K562 (cell line): ENCODE measurements at regions not wholly inside any gene's neighbourhood (a gene's known extent, or its start where the extent isn't known, plus 50 kb on each side); places are given as distances from the start of the nearest gene placed in this dataset.

Source experiments
- ATAC-seq: fragments of 200-7000 bp; cut with Tn5 transposase; 3 replicates; pipeline ENCODE4 v1.9.1; 2020; ENCODE audit warnings: moderate library complexity
- BruUV-seq: library from RNA; stranded (reverse); fragments of 400-500 nt; replicated peaks from 2 replicates; lab custom pipeline; 2021; lab: Mats Ljungman, UMichigan
- CTCF ChIA-PET: fragments of 300-600 bp; formaldehyde crosslinking; extraction: SDS; loops from one replicate; lab custom pipeline; 2021; ENCODE audit warnings: low intra/inter-chr PET ratio; lab: Yijun Ruan, JAX
- POLR2A ChIA-PET: fragments of 300-600, 350-650 bp; sonication (Branson Sonifier 250); formaldehyde crosslinking; extraction: SDS; loops from one replicate; lab custom pipeline; 2021; ENCODE audit warnings: antibody characterized with exemption, inconsistent platforms; lab: Yijun Ruan, JAX
- DNase-seq, 4 experiments: peaks; one replicate each; pipeline versions ENCODE4 v3.0.0 to v3.0.0-alpha.2; 2011 to 2018; ENCODE audit warnings: low spot score in 3 of 4, mixed read lengths in 3 of 4; ENCODE audit errors: extremely low read depth in 1 of 4
- FAIRE-seq: peaks from 2 replicates; lab custom pipeline; 2011; peaks lifted over from hg19 to GRCh38; lab: Jason Lieb, UNC
- H2AFZ ChIP-seq: 2 replicates; pipeline ENCODE4 v1.6.0; 2011; ENCODE audit warnings: low read depth, low read length, control low read depth, inconsistent platforms
- H3K27ac ChIP-seq: fragments of 200-600 bp; 3 replicates; pipeline ENCODE4 v1.8.0; 2011; ENCODE audit warnings: low read depth, mild to moderate bottlenecking, control low read depth, inconsistent platforms, low read length, moderate library complexity, mixed read lengths; ENCODE audit errors: extremely low read depth
- H3K27me3 ChIP-seq, 2 experiments: fragments of 300-600 bp in 1 of 2; 2 replicates in 1 of 2; 3 replicates in 1 of 2; pipeline versions ENCODE4 v1.6.0 to v1.8.0; 2011; ENCODE audit warnings: inconsistent platforms in 2 of 2, low read length in 2 of 2, mild to moderate bottlenecking in 1 of 2, mixed read lengths in 1 of 2, moderate library complexity in 1 of 2; ENCODE audit not compliant: control insufficient read depth in 2 of 2, insufficient read depth in 2 of 2
- H3K36me3 ChIP-seq: fragments of 300-600 bp; 3 replicates; pipeline ENCODE4 v1.8.0; 2011; ENCODE audit warnings: mild to moderate bottlenecking, low read length, inconsistent platforms; ENCODE audit not compliant: control insufficient read depth, insufficient read depth
- H3K4me1 ChIP-seq, 2 experiments: fragments of 200-600 bp in 1 of 2; replicated peaks in 1 of 2; 2 replicates in 1 of 2; 3 replicates in 1 of 2; pipeline versions ENCODE4 v1.5.1 to v1.8.0; 2011; ENCODE audit warnings: inconsistent platforms in 2 of 2, low read length in 2 of 2, mild to moderate bottlenecking in 1 of 2, mixed read lengths in 1 of 2, moderate library complexity in 1 of 2; ENCODE audit not compliant: control insufficient read depth in 2 of 2, insufficient read depth in 2 of 2
- H3K4me2 ChIP-seq: 2 replicates; pipeline ENCODE4 v1.6.1; 2011; ENCODE audit warnings: low read length, control low read depth, inconsistent platforms, mixed read lengths; ENCODE audit not compliant: insufficient read depth
- H3K4me3 ChIP-seq: fragments of 200-600 bp; sonication (generic), shearing (Covaris generic); 2 replicates; pipeline ENCODE4 v1.5.1; 2016; ENCODE audit warnings: control low read depth, inconsistent platforms
- H3K79me2 ChIP-seq: fragments of 200-600 bp; 3 replicates; pipeline ENCODE4 v1.8.0; 2011; ENCODE audit warnings: low read length, inconsistent platforms; ENCODE audit not compliant: control insufficient read depth, insufficient read depth
- H3K9ac ChIP-seq, 2 experiments: 2 replicates each; pipeline versions ENCODE4 v1.6.0 to v1.6.1; 2011; ENCODE audit warnings: low read depth in 2 of 2, low read length in 2 of 2, control low read depth in 1 of 2, inconsistent platforms in 1 of 2, mild to moderate bottlenecking in 1 of 2, mixed read lengths in 1 of 2; ENCODE audit not compliant: insufficient read depth in 1 of 2
- H3K9me1 ChIP-seq: one replicate; pipeline ENCODE4 v1.6.0; 2011; ENCODE audit warnings: inconsistent platforms, mild to moderate bottlenecking, low read length, moderate library complexity; ENCODE audit not compliant: control insufficient read depth, insufficient read depth
- H3K9me3 ChIP-seq: replicated peaks from 2 replicates; pipeline ENCODE4 v1.5.1; 2011; ENCODE audit warnings: low read depth, low read length, inconsistent platforms; ENCODE audit not compliant: control insufficient read depth, insufficient read depth
- H4K20me1 ChIP-seq: replicated peaks from 2 replicates; pipeline ENCODE4 v1.6.1; 2011; ENCODE audit warnings: low read length, inconsistent platforms, mixed read lengths; ENCODE audit not compliant: control insufficient read depth, insufficient read depth
- ATF4 ChIP-seq: fragments of 450-650 bp; formaldehyde crosslinking; IDR thresholded peaks from 2 replicates; pipeline ENCODE4 v1.4.0; 2022; ENCODE audit warnings: mild to moderate bottlenecking, moderate library complexity
- CC2D1A ChIP-seq: fragments of 450-650 bp; IDR thresholded peaks from 2 replicates; pipeline ENCODE4 v1.6.1; 2017; ENCODE audit warnings: mild to moderate bottlenecking
- E2F6 ChIP-seq, 2 experiments: IDR thresholded peaks; 2 replicates each; pipeline ENCODE4 v1.6.1; 2011; ENCODE audit warnings: borderline replicate concordance in 1 of 2, control low read depth in 1 of 2, low read depth in 1 of 2, low read length in 1 of 2, mild to moderate bottlenecking in 1 of 2, mixed read lengths in 1 of 2, moderate library complexity in 1 of 2; ENCODE audit not compliant: insufficient read depth in 1 of 2, insufficient read length in 1 of 2, poor library complexity in 1 of 2, severe bottlenecking in 1 of 2; ENCODE audit errors: extremely low read depth in 1 of 2
- RNF2 ChIP-seq: sonication (generic); IDR thresholded peaks from 2 replicates; pipeline ENCODE4 v1.6.1; 2016
- ZKSCAN3 ChIP-seq: fragments of 250-450 bp; sonication (Bioruptor Pico); IDR thresholded peaks from 2 replicates; pipeline ENCODE4 v1.4.0; 2020
- WGBS: fragments of 100-300 bp; shearing (Covaris generic); methylation state at CpG from one replicate; pipeline ENCODE4 v1.1.6; 2016; ENCODE audit warnings: low coverage, mixed read lengths; ENCODE audit not compliant: insufficient coverage; ENCODE audit errors: missing lambda C conversion rate; 5-methylcytosine and 5-hydroxymethylcytosine counted together
- in situ Hi-C: fragments of 300-500 bp; cut with MboI; formaldehyde crosslinking; loops from 4 replicates; pipeline ENCODE4 v1.15.0; 2018; ENCODE audit warnings: inconsistent platforms, mixed read lengths
- intact Hi-C: fragments of 100-400 bp; cut with micrococcal nuclease; formaldehyde crosslinking; loops from 2 replicates; pipeline ENCODE4 v1.14.2; 2022
- TF ChIP-seq, protein P1 (sequence below): fragments of 450-650 bp; formaldehyde crosslinking; IDR thresholded peaks from 2 replicates; pipeline ENCODE4 v1.4.0; 2020; ENCODE audit warnings: mild to moderate bottlenecking, moderate library complexity
- TF ChIP-seq, protein P2 (sequence below): fragments of 200-800 bp; sonication (Bioruptor generic); IDR thresholded peaks from 2 replicates; pipeline ENCODE4 v1.6.1; 2016; ENCODE audit warnings: missing genetic modification characterization, missing compliant biosample characterization
- TF ChIP-seq, protein P3 (sequence below): sonication (generic); formaldehyde crosslinking; IDR thresholded peaks from 2 replicates; pipeline ENCODE4 v1.8.1; 2023; ENCODE audit warnings: missing genetic modification reagents, mild to moderate bottlenecking, borderline replicate concordance

DNA sequence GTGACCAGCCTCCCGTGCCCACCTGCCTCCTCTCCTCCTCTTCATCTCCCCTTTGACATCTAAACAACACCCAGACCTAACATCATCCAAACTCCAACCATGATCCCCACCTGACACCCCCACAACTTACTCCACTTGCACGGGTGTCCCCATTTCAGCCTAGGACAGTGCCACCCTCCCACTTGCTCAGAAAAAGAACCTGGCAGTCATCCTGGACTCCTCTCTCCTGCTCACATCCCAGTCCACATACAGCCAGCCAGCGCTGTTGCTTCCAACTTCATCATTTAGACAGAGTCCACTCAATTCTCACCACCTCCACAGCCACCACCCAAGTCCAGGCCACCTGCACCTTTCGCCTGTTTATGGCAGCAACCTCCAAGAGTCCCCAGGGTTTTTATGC is 485.7 kb downstream of the MN1 start:
- no peaks in the 10 kb centered on the region for H3K79me2 ChIP-seq
- no peak overlapping the region for H3K4me2 ChIP-seq
- H3K27ac ChIP-seq, result no peak overlapping the region
- peaks cover 0 to 12% of the 10 kb centered on the region in 2 experiments; a peak in 3 of 5 replicates for H3K27me3 ChIP-seq
- H3K9me1 ChIP-seq, result no peaks in the 10 kb centered on the region
- in situ Hi-C loops, result no loop called here
- intact Hi-C loops, result no loop called here
- no peak for FAIRE-seq
- no TSS peak for BruUV-seq
- ATAC-seq, result no peak
- DNase-seq, result no peak
- H4K20me1 ChIP-seq, result peaks cover 6% of the 10 kb centered on the region
- H3K36me3 ChIP-seq, result no peaks in the 10 kb centered on the region
- H2AFZ ChIP-seq, result no peak overlapping the region
- H3K4me3 ChIP-seq, result no peak overlapping the region
- peaks cover 0 to 16% of the 10 kb centered on the region in 2 experiments; a peak in 3 of 5 replicates for H3K4me1 ChIP-seq
- 2% methylated on average over 4 of the region's 4 CpGs for WGBS
- no peak overlapping the region for H3K9ac ChIP-seq
- H3K9me3 ChIP-seq, result no peaks in the 10 kb centered on the region
- POLR2A ChIA-PET, result no interaction called here
- CTCF ChIA-PET, result no interaction called here
- no peak for TF ChIP-seq E2F6 (IDR thresholded peaks at IDR 0.05; ENCODE audit: borderline replicate concordance in 1 of 2, extremely low read depth in 1 of 2, insufficient read depth in 1 of 2, insufficient read length in 1 of 2, low read depth in 1 of 2, low read length in 1 of 2, poor library complexity in 1 of 2, severe bottlenecking in 1 of 2)
- TF ChIP-seq, protein P1, sequence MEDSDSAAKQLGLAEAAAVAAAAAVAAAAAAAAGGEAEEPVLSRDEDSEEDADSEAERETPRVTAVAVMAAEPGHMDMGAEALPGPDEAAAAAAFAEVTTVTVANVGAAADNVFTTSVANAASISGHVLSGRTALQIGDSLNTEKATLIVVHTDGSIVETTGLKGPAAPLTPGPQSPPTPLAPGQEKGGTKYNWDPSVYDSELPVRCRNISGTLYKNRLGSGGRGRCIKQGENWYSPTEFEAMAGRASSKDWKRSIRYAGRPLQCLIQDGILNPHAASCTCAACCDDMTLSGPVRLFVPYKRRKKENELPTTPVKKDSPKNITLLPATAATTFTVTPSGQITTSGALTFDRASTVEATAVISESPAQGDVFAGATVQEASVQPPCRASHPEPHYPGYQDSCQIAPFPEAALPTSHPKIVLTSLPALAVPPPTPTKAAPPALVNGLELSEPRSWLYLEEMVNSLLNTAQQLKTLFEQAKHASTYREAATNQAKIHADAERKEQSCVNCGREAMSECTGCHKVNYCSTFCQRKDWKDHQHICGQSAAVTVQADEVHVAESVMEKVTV (CRISPR knock-in tag), result no peak
- no peak for TF ChIP-seq RNF2
- no peak for TF ChIP-seq ZKSCAN3 (CRISPR knock-in tag)
- no peak for TF ChIP-seq ATF4 (CRISPR knock-in tag)
- TF ChIP-seq, protein P2, sequence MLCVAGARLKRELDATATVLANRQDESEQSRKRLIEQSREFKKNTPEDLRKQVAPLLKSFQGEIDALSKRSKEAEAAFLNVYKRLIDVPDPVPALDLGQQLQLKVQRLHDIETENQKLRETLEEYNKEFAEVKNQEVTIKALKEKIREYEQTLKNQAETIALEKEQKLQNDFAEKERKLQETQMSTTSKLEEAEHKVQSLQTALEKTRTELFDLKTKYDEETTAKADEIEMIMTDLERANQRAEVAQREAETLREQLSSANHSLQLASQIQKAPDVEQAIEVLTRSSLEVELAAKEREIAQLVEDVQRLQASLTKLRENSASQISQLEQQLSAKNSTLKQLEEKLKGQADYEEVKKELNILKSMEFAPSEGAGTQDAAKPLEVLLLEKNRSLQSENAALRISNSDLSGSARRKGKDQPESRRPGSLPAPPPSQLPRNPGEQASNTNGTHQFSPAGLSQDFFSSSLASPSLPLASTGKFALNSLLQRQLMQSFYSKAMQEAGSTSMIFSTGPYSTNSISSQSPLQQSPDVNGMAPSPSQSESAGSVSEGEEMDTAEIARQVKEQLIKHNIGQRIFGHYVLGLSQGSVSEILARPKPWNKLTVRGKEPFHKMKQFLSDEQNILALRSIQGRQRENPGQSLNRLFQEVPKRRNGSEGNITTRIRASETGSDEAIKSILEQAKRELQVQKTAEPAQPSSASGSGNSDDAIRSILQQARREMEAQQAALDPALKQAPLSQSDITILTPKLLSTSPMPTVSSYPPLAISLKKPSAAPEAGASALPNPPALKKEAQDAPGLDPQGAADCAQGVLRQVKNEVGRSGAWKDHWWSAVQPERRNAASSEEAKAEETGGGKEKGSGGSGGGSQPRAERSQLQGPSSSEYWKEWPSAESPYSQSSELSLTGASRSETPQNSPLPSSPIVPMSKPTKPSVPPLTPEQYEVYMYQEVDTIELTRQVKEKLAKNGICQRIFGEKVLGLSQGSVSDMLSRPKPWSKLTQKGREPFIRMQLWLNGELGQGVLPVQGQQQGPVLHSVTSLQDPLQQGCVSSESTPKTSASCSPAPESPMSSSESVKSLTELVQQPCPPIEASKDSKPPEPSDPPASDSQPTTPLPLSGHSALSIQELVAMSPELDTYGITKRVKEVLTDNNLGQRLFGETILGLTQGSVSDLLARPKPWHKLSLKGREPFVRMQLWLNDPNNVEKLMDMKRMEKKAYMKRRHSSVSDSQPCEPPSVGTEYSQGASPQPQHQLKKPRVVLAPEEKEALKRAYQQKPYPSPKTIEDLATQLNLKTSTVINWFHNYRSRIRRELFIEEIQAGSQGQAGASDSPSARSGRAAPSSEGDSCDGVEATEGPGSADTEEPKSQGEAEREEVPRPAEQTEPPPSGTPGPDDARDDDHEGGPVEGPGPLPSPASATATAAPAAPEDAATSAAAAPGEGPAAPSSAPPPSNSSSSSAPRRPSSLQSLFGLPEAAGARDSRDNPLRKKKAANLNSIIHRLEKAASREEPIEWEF (CRISPR knock-in tag), result no peak
- TF ChIP-seq, protein P3, sequence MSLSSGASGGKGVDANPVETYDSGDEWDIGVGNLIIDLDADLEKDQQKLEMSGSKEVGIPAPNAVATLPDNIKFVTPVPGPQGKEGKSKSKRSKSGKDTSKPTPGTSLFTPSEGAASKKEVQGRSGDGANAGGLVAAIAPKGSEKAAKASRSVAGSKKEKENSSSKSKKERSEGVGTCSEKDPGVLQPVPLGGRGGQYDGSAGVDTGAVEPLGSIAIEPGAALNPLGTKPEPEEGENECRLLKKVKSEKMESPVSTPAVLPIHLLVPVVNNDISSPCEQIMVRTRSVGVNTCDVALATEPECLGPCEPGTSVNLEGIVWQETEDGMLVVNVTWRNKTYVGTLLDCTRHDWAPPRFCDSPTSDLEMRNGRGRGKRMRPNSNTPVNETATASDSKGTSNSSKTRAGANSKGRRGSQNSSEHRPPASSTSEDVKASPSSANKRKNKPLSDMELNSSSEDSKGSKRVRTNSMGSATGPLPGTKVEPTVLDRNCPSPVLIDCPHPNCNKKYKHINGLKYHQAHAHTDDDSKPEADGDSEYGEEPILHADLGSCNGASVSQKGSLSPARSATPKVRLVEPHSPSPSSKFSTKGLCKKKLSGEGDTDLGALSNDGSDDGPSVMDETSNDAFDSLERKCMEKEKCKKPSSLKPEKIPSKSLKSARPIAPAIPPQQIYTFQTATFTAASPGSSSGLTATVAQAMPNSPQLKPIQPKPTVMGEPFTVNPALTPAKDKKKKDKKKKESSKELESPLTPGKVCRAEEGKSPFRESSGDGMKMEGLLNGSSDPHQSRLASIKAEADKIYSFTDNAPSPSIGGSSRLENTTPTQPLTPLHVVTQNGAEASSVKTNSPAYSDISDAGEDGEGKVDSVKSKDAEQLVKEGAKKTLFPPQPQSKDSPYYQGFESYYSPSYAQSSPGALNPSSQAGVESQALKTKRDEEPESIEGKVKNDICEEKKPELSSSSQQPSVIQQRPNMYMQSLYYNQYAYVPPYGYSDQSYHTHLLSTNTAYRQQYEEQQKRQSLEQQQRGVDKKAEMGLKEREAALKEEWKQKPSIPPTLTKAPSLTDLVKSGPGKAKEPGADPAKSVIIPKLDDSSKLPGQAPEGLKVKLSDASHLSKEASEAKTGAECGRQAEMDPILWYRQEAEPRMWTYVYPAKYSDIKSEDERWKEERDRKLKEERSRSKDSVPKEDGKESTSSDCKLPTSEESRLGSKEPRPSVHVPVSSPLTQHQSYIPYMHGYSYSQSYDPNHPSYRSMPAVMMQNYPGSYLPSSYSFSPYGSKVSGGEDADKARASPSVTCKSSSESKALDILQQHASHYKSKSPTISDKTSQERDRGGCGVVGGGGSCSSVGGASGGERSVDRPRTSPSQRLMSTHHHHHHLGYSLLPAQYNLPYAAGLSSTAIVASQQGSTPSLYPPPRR (CRISPR knock-in tag), result no peak
- TF ChIP-seq CC2D1A, result no peak
